Left hindlimb (tissue), 1 donor: ENCODE measurements at regions not wholly inside any gene's neighbourhood (a gene's known extent, or its start where the extent isn't known, plus 50 kb on each side); places are given as distances from the start of the nearest gene placed in this dataset.
"Not testable (repeated sequence)": the region's sequence is repeated elsewhere in the genome, so short reads cannot be mapped to it uniquely, and the experiment has no call there.

Experiments used
- DNase-seq: peaks from one replicate; pipeline ENCODE4 v3.0.0-alpha.2; 2018

GRCh38 chr12:9364224-9365176 is 156.3 kb upstream of the PZP start:
- no peak for DNase-seq

GRCh38 chr12:9363145-9363544 is 154.9 kb upstream of the PZP start:
- DNase-seq: no peak

GRCh38 chr12:9361879-9362326 is 153.7 kb upstream of the PZP start:
- DNase-seq: no peak

- DNase-seq: not testable (repeated sequence)
These were observed 146.0 kb upstream of the PZP start for GRCh38 chr12:9354009-9354754.

GRCh38 chr12:9351136-9351535 is 142.9 kb upstream of the PZP start:
- DNase-seq: no peak

GRCh38 chr12:9349888-9350885 is 142.0 kb upstream of the PZP start:
- no peak for DNase-seq

GRCh38 chr12:9348906-9349518 is 140.8 kb upstream of the PZP start:
- DNase-seq: no peak

- no peak for DNase-seq
These were observed 139.3 kb upstream of the PZP start for GRCh38 chr12:9347328-9348127.

GRCh38 chr12:9346866-9347327 is 138.7 kb upstream of the PZP start:
- no peak for DNase-seq

- DNase-seq: no peak
These were observed 137.0 kb upstream of the PZP start for GRCh38 chr12:9345171-9345570.

GRCh38 chr12:9344541-9344940 is 136.3 kb upstream of the PZP start:
- no peak for DNase-seq

- no peak for DNase-seq
These were observed 135.5 kb upstream of the PZP start for GRCh38 chr12:9343731-9344130.

- DNase-seq: no peak
These were observed 134.6 kb upstream of the PZP start for GRCh38 chr12:9342614-9343353.

GRCh38 chr12:9341260-9341585 is 133.0 kb upstream of the PZP start:
- DNase-seq: no peak

GRCh38 chr12:9340422-9341259 is 132.4 kb upstream of the PZP start:
- DNase-seq: no peak

- no peak for DNase-seq
These were observed 129.5 kb upstream of the PZP start for GRCh38 chr12:9337656-9338055.

- not testable (repeated sequence) for DNase-seq
These were observed 128.3 kb upstream of the PZP start for GRCh38 chr12:9336375-9337011.

- DNase-seq: no peak
These were observed 127.7 kb upstream of the PZP start for GRCh38 chr12:9335867-9336266.

GRCh38 chr12:9334964-9335363 is 126.8 kb upstream of the PZP start:
- DNase-seq: no peak
